Breast epithelium (tissue), 4 donors: ENCODE measurements at regions not wholly inside any gene's neighbourhood (a gene's known extent, or its start where the extent isn't known, plus 50 kb on each side); places are given as distances from the start of the nearest gene placed in this dataset.

Experiments
- DNase-seq, 2 donors: peaks; one replicate each; pipeline ENCODE4 v3.0.0-alpha.2; 2019; ENCODE audit warnings: low spot score in 2 of 2
- H3K27ac ChIP-seq, 2 donors: fragments of 200-600 bp; sonication (generic) in 1 of 2; one replicate each; pipeline ENCODE4 v1.5.1; 2016 to 2019; ENCODE audit warnings: mild to moderate bottlenecking in 1 of 2
- H3K27me3 ChIP-seq, 2 donors: fragments of 200-600 bp; sonication (generic) in 1 of 2; one replicate each; pipeline versions ENCODE4 v1.5.1 to v1.6.0; 2017 to 2019; ENCODE audit warnings: control low read depth in 1 of 2, mild to moderate bottlenecking in 1 of 2
- H3K36me3 ChIP-seq: fragments of 200-600 bp; one replicate; pipeline ENCODE4 v1.5.1; 2019
- H3K4me1 ChIP-seq, 2 donors: fragments of 200-600 bp; sonication (generic); one replicate each; pipeline ENCODE4 v1.5.1; 2016 to 2019; ENCODE audit warnings: control low read depth in 1 of 2
- H3K4me3 ChIP-seq, 3 donors: fragments of 200-600 bp; sonication (generic); 1 replicate in 2 of 3; 2 replicates in 1 of 3; pipeline ENCODE4 v1.5.1; 2016 to 2019; ENCODE audit warnings: mild to moderate bottlenecking in 3 of 3, moderate library complexity in 2 of 3
- H3K9me3 ChIP-seq, 2 donors: fragments of 200-600 bp; sonication (generic) in 1 of 2; one replicate each; pipeline ENCODE4 v1.5.1; 2016 to 2019; ENCODE audit warnings: control low read depth in 1 of 2
- POLR2A ChIP-seq: fragments of 450-650 bp; IDR thresholded peaks from one replicate; pipeline ENCODE4 v1.6.1; 2016; ENCODE audit warnings: antibody characterized with exemption, mild to moderate bottlenecking, moderate library complexity
- POLR2AphosphoS5 ChIP-seq, 3 donors: sonication (generic); formaldehyde crosslinking; IDR thresholded peaks; one replicate each; pipeline ENCODE4 v1.6.1; 2017; ENCODE audit warnings: antibody characterized with exemption in 3 of 3
- intact Hi-C: fragments of 100-400 bp; cut with DNase I; formaldehyde crosslinking; loops from one replicate; pipeline ENCODE4 v1.15.1; 2023; ENCODE audit warnings: low total_unique reads
- TF ChIP-seq, protein P1 (sequence below), 3 donors: fragments of 450-650 bp; IDR thresholded peaks; one replicate each; pipeline ENCODE4 v1.5.1; 2016 to 2017; ENCODE audit warnings: antibody characterized with exemption in 3 of 3, mild to moderate bottlenecking in 3 of 3, moderate library complexity in 3 of 3

DNA sequence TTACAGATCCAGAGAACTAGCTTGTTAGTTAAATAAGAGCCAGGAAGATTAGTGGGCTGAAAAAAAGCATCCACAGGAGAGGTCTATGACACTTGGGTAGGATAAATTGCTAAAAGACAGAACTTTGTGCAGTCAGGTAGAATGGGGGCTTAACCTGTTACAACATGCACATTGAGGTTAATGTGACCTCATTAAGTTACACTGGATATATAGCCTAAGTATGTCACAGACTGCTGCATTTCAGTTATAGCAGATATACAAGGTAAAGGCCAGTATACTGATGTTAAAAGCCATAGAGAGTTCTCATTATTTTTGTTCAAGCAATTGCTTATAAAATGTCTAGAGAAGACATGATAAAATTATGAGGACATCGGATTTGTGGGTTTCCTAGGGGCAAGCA is 1179.9 kb upstream of the PCDH9 start:
- Histone ChIP-seq H3K4me1 (no peaks in the 10 kb centered on the region), H3K4me3 (no peak overlapping the region), H3K36me3 (no peaks in the 10 kb centered on the region), H3K27ac (no peak overlapping the region), H3K27me3 (no peaks in the 10 kb centered on the region), H3K9me3 (peaks cover 0 to 4% of the 10 kb centered on the region in 2 donors)
- DNase-seq = no peak
- TF ChIP-seq POLR2AphosphoS5 (IDR thresholded peaks at IDR 0.05) = no peak
- TF ChIP-seq POLR2A = no peak
- TF ChIP-seq, protein P1, sequence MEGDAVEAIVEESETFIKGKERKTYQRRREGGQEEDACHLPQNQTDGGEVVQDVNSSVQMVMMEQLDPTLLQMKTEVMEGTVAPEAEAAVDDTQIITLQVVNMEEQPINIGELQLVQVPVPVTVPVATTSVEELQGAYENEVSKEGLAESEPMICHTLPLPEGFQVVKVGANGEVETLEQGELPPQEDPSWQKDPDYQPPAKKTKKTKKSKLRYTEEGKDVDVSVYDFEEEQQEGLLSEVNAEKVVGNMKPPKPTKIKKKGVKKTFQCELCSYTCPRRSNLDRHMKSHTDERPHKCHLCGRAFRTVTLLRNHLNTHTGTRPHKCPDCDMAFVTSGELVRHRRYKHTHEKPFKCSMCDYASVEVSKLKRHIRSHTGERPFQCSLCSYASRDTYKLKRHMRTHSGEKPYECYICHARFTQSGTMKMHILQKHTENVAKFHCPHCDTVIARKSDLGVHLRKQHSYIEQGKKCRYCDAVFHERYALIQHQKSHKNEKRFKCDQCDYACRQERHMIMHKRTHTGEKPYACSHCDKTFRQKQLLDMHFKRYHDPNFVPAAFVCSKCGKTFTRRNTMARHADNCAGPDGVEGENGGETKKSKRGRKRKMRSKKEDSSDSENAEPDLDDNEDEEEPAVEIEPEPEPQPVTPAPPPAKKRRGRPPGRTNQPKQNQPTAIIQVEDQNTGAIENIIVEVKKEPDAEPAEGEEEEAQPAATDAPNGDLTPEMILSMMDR (IDR thresholded peaks at IDR 0.05) = no peak
- intact Hi-C loops = no loop called here

DNA sequence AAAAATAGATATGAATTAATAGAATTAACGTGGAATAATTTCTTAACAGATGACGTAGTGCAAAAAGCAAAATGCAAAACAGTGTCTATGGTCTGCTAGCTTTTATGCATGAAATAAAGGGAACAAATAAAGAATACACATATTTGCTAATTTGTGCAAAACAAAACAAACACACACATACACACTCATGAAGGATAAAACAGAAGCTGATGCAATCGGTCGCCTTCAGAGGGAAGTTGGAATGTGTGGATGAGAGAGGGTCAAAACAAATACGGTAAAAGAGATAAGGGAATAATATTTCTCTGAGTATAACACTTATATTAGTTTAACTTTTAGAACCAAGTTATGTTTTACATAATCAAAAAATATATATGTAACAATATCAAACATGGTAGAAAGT is 1160.9 kb upstream of the PCDH9 start:
- Histone ChIP-seq H3K27ac (no peak overlapping the region), H3K4me1 (no peaks in the 10 kb centered on the region), H3K27me3 (no peaks in the 10 kb centered on the region), H3K36me3 (no peaks in the 10 kb centered on the region), H3K4me3 (no peak overlapping the region), H3K9me3 (no peaks in the 10 kb centered on the region)
- DNase-seq = no peak
- no peak for TF ChIP-seq POLR2AphosphoS5 (IDR thresholded peaks at IDR 0.05)
- TF ChIP-seq POLR2A = no peak
- TF ChIP-seq, protein P1 (IDR thresholded peaks at IDR 0.05) = no peak
- intact Hi-C loops = no loop called here

DNA sequence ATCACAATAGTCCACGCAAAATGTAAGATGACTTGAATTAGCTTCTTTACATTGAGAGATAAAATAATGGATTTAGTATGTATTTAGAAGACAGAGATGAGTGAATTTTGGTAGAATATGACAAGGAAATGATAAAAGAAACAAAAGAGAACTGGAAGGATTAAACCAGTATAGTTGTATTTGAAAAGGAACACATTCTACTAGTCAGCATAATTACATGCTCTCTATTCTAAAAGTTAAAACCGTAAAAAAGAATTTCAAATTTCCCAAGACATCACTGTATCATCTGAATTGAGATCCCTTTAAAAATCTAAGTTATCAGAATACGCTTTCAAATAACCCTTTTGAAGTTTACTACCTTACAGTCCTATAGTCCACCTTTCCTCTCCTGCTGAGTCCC is 1156.7 kb upstream of the PCDH9 start:
- Histone ChIP-seq H3K9me3 (no peaks in the 10 kb centered on the region), H3K27me3 (no peaks in the 10 kb centered on the region), H3K4me3 (no peak overlapping the region), H3K36me3 (no peaks in the 10 kb centered on the region), H3K4me1 (no peaks in the 10 kb centered on the region), H3K27ac (no peak overlapping the region)
- DNase-seq = no peak
- intact Hi-C loops = no loop called here
- TF ChIP-seq, protein P1 (IDR thresholded peaks at IDR 0.05) = no peak
- TF ChIP-seq POLR2A = no peak
- TF ChIP-seq POLR2AphosphoS5 (IDR thresholded peaks at IDR 0.05) = no peak

- intact Hi-C loops = no loop called here
- Histone ChIP-seq H3K36me3 (no peaks in the 10 kb centered on the region), H3K4me1 (no peaks in the 10 kb centered on the region), H3K4me3 (no peak overlapping the region), H3K27me3 (no peaks in the 10 kb centered on the region), H3K27ac (no peak overlapping the region), H3K9me3 (no peaks in the 10 kb centered on the region)
- no peak for DNase-seq
- TF ChIP-seq, protein P1 (IDR thresholded peaks at IDR 0.05) = no peak
- TF ChIP-seq POLR2AphosphoS5 (IDR thresholded peaks at IDR 0.05) (no peak), POLR2A (no peak)
Measured at GRCh38 chr13:68380041-68380973, 1150.2 kb upstream of the PCDH9 start.

GRCh38 chr13:68378294-68378693 is 1148.2 kb upstream of the PCDH9 start:
- Histone ChIP-seq H3K4me3 (no peak overlapping the region), H3K27me3 (no peaks in the 10 kb centered on the region), H3K9me3 (no peaks in the 10 kb centered on the region), H3K27ac (no peak overlapping the region), H3K36me3 (no peaks in the 10 kb centered on the region), H3K4me1 (no peaks in the 10 kb centered on the region)
- TF ChIP-seq, protein P1 (IDR thresholded peaks at IDR 0.05) = no peak
- TF ChIP-seq POLR2AphosphoS5 (IDR thresholded peaks at IDR 0.05) = no peak
- intact Hi-C loops = no loop called here
- DNase-seq = no peak
